HG03342 (cell line): ENCODE measurements at regions not wholly inside any gene's neighbourhood (a gene's known extent, or its start where the extent isn't known, plus 50 kb on each side); places are given as distances from the start of the nearest gene placed in this dataset.

Experiments
- ATAC-seq: cut with Tn5 transposase; IDR thresholded peaks from one replicate; pipeline ENCODE4 v1.9.1; 2021; ENCODE audit warnings: mild to moderate bottlenecking, moderate library complexity; ENCODE audit not compliant: unreplicated experiment

DNA sequence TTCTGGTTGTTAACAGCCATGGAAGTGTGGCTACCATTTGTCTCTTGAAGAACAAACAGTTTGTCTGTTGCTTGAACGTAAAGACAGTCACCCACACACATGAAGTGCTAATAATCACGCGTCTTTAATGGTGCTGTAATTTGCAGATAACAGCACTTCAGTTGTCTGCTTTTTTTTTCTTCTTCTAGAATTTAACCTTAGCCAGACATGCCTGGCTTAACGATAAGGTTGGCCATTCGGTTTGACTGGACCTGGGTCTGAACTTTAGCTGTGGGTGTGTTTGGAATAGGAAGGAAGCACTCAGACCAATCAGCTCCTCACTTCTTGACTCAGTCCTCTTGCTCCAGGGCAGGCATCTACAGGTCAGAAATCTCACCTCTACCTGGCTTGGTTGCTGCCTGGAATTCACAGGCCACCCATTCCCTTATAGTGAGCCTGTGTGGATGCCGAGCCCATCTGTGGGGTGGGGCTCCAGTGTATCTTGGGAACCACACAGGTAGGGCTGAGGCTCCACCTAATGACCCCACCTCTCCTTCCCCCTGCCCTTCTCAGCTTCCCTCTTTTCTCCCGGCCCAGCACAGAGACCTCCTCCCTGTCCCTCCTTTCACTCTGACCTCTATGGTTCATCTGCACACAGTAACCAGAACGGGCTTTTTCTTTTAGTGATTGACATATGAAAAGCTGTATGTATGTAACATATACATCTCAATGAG lies 246.4 kb upstream of the PWP1 start:
- ATAC-seq = no peak

DNA sequence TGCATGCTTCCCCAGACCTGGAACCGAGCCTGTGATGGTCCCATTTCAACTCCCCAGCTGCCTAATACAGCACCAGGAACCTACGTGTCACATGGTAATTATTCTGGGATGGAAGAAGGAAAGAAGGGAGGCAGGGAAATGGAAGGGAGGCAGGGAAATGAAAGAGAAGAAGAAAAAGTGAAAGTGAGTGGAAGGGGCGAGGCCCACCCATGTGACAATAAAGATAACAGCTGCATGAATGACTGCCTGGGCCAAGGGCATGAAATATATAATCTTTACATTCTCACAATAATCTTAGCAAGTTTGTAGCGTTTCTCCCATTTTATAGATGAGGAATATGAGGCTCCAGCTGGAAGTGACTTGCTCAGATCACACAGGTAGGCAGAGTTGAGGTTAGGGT lies 245.0 kb upstream of the PWP1 start:
- ATAC-seq = no peak

DNA sequence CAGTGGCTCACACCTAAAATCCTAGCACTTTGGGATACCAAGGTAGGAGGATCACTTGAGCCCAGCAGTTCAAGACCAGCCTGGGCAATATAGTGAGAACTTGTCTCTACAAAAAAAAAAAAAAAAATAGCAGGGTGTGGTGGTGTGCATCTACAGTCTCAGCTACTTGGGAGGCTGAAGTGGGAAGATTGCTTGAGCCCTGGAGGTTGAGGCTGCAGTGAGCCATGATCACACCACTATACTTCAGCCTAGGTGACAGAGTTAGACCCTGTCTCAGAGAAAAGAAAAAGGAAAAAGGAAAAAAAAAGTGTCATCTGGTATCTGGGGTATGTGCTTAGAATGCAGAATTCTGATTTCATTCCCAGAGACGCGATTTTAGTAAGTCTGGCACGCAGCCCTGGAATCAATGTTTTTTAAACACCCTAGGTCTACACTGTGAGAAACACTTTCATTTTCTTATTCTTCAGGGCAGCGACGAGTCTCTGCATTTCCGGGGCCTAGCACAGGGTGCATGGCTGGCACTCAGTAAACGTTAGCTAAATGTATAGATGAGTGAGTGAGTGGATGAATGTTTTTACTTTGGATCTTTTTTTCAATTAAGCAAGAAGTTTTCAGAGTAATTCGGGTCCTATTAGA lies 243.8 kb upstream of the PWP1 start:
- no peak for ATAC-seq

DNA sequence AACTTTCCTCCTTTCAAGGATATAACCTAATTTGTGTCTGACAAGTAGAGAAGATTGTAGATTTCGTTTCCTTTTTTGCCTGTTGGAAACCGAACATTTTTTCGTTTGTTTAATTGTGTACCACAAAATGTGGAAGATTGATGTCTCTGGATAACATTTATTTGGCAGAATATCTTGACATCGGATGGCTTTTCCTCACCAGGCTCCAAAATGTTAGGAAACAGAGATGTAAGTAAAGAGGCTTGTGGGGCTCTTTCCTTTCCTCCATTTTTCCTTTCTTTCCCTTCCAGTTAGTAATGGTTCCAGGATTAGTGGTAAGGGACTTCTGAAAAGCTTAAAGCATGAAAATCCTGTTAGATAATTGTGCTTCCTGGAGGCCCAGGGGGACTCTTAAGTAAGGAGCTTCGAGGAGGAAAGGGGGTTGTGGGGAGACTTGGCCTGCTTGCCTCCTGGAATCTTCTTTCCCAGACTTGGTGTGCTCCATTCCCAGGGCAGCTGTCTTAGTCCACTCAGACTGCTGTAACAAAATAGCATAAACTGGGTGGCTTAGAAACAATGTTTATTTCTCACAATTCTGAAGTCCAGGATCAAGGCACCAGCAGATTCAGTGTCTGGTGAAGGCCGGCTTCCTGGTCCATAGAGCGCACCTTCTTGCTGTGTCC lies 243.1 kb upstream of the PWP1 start:
- ATAC-seq = no peak

DNA sequence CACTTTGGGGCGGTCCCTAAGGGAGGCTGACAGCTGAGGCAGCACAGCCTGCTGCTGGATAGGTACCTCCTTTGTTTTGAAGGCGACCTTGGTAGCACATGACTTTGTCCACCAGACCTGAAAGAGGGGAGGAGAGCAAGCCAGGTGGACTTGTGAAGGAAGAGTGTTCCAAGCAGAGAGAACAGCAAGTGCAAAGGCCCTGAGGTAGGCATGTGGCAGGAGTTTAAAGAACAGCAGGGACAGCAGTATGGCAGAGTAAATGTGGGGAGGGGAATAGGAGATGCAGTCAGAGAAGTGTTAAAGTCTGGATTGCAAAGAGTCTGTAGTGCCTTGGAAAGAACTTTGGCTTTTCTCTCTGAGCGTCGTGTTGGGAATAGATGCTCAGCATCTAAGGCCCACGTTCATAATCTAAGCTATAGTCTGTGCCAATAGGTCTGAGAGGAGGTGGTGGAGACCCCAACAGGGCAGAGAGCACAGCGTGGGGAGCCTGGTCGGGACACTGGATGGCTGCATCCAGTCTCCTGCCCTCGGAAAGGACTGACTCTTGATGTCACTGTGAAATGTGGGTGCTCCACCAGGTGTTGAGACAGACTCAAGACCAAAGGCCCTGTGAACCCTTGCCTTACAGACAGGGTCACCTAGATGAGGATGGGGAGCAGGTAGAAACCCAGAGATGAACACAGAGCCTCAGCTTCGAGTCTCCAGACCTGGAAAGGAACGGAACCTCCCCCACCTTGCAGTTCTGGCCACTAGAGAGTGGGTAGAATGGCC lies 242.1 kb upstream of the PWP1 start:
- no peak for ATAC-seq

DNA sequence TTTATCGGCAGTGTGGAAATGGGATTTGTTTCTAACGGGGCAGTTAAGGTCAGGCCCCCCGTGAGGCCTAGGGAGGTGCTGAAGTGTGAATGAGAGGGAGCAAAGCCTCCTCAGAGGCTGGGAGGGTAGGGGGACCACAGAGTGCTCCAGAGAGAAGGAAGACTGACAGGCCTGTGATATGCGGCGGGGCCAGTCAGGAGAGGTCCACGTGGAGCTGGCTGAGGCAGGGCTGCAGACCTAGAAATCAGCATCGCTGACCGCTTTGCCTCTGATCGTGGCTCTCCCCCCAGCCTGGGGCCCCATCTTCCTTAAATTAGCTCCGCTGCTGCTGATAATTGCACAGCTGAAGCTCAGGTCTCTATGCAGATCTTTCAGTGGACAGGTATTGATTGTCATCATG lies 240.8 kb upstream of the PWP1 start:
- no peak for ATAC-seq

DNA sequence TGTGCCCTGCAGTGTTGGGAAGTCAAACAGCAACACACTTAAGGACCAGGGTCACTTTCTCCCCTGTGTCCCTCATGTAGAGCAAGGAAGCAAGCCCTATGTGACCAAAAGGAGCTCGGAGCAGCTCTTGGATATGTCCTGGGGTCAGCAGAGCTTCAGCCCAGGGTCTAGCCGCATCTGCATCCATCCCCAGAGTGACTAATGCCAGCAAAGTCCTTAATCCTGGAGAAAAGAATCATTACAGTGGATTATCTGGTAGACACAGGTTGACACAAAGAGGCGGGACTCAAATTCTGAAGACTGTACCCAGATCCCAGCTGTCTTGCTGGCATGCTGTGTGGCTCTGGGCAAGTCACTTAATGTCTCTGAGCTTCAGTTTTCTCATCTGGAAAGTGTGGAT lies 239.1 kb upstream of the PWP1 start:
- ATAC-seq = no peak

DNA sequence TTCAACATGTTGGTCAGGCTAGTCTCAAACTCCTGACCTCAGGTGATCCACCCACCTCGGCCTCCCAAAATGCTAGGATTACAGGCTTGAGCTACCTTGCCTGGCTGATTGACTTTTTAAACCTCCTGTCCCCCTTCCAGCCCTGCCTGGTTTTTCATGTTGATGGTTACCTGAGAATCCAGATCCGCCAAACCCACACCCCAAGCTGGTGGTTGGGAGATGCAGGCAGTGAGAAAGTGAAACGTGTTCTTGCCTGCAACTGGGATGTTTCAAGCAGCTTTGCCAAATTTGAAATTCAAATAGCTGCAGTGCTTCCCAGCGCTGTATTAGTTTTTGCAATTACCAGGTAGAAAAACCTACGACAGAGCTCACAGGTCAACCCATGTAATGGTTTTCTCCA lies 238.3 kb upstream of the PWP1 start:
- no peak for ATAC-seq

- no peak for ATAC-seq
Measured at GRCh38 chr12:107448198-107448597, 237.4 kb upstream of the PWP1 start.

- ATAC-seq = no peak
Measured at GRCh38 chr12:107449891-107450290, 235.7 kb upstream of the PWP1 start.

- no peak for ATAC-seq
Measured at GRCh38 chr12:107450541-107450940, 235.1 kb upstream of the PWP1 start.

DNA sequence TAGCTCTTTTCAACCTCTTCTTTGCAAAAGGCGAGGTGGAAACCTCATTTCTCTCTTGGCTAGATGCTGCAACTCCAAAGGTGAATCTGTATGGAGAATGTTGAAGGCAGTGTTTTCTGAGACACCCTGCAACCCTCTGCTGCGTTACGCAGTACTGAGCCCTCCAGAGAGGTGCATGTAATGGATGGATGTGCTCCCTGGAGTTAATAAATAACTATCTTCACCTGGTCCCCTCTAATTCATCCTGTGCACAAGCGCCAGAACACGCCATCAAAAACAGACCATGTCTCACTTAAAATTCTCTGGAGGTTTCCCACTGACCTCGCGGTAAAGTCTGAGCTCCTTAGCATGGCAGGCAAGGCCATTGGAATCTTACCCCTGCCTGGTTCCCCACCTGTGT lies 234.4 kb upstream of the PWP1 start:
- no peak for ATAC-seq

DNA sequence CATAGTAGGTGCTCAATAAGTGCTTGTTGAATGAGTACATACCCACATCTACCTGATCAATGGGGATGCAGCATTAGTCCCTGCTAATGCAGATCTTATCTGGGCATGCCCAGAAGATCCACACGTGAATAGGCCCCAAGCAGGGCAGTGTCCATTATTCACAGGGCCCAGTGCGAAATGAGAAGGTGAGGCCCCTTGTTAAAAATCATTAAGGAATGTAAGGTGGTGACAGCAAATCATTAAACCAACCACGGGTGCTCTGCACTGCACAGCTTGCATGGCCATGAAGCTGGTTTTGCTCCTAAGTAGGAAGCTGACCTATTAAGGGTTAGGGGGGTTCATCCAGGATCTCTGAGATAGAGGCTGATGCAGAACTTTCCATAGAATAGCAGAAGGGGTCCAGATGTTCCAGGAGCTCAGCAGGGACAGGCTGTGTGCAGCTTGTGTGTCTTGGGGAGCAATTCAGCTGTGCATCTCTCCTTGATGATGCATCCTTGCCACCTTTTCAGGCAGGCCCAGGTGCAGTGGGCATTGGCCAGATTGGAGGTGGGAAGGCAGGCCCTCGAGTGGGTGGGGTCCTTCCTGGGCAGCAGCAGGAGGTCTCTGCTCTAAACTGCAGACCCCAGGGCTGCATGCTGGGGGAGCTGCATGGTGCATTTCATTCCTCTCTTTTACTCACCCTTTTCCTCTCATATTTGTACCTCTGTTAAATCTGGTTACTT lies 231.3 kb upstream of the PWP1 start:
- ATAC-seq = no peak

GRCh38 chr12:107457362-107457935 lies 228.2 kb upstream of the PWP1 start:
- no peak for ATAC-seq

DNA sequence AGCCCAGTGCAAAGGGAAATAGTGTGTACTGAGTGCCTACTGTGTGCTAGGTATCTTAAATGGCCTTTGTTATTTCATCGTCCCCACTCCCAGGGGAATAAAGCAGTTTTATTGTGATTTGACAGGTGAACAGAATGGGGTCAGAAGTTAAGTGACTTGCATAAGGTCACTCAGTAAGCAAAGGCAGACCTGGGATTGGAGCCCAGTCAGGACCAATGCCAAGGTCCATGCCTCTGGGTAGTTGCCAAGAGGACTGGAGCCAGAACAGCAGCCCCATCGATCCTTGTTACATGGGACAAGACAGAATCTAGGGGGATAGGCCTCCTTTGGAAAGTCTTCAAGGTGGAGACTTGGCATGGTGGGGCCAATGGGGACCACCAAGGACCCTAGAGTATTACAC lies 227.4 kb upstream of the PWP1 start:
- no peak for ATAC-seq

GRCh38 chr12:107458990-107459389 lies 226.6 kb upstream of the PWP1 start:
- no peak for ATAC-seq

- no peak for ATAC-seq
Measured at GRCh38 chr12:107459641-107460040, 226.0 kb upstream of the PWP1 start.

GRCh38 chr12:107461222-107461975 lies 224.2 kb upstream of the PWP1 start:
- ATAC-seq = no peak

DNA sequence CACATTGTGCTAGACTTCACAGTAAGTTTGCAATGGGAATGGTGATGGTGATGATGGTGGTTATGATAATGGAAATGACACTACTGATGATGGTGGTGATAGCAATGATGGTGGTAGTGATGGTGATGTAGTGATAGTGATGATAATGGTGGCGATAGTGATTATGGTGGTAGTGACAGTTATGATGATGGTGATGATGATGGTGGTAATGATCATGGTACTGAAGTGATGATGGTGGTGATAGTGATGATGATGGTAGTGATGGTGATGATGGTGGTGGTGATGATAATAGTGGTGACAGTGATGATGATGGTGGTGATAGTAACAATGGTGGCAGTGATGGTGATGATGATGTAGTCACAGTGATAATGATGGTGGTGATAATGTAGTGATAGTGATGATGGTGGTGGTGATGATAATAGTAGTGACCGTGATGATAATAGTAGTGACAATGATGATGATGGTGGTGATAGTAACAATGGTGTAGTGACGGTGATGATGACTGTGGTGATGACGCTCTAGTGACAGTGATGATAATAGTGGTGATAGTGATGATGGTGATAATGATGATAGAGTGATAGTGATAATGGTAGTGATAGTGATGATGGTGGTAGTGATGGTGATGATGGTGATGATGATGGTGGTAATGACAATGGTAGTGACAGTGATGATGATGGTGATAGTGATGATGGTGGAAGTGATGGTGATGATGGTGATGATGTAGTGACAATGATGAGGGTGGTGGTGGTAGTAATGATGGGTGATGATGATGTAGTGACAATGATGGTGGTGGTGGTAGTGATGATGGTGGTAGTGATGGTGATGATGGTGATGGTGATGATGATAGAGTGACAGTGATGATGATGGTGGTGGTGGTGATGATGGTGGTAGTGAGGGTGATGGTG lies 222.9 kb upstream of the PWP1 start:
- no peak for ATAC-seq
